GM10266 (cell line): ENCODE measurements at regions not wholly inside any gene's neighbourhood (a gene's known extent, or its start where the extent isn't known, plus 50 kb on each side); places are given as distances from the start of the nearest gene placed in this dataset.

Source experiments
- DNase-seq: peaks from one replicate; pipeline ENCODE4 v3.0.0; 2012; ENCODE audit errors: extremely low spot score
- CTCF ChIP-seq: IDR thresholded peaks from 2 replicates; pipeline ENCODE4 v1.5.1; 2012; ENCODE audit warnings: mild to moderate bottlenecking, low read depth; ENCODE audit not compliant: control insufficient read depth, insufficient read depth; ENCODE audit errors: missing control alignments

GRCh38 chr6:6750594-6751265, 162.2 kb downstream of the LY86 start:
- no peak for TF ChIP-seq CTCF
- DNase-seq: no peak

GRCh38 chr6:6751266-6751596, 162.7 kb downstream of the LY86 start:
- no peak for TF ChIP-seq CTCF
- no peak for DNase-seq

GRCh38 chr6:6751619-6752023, 163.1 kb downstream of the LY86 start:
- DNase-seq: no peak
- TF ChIP-seq CTCF: no peak

- no peak for TF ChIP-seq CTCF
- no peak for DNase-seq
These were observed 163.6 kb downstream of the LY86 start for GRCh38 chr6:6752129-6752528.

GRCh38 chr6:6753301-6753700, 164.8 kb downstream of the LY86 start:
- no peak for DNase-seq
- TF ChIP-seq CTCF: no peak

GRCh38 chr6:6756526-6756925, 168.0 kb downstream of the LY86 start:
- DNase-seq: no peak
- no peak for TF ChIP-seq CTCF

GRCh38 chr6:6758546-6758914, 170.0 kb downstream of the LY86 start:
- TF ChIP-seq CTCF: no peak

More at GRCh38 chr6:6758546-6758914, 170.0 kb downstream of the LY86 start:
- no peak for DNase-seq
